T-helper 1 cell treated with Interleukin-12 subunit alpha and Interleukin-12 subunit beta and Interleukin-4 antibody, amounts not matched to agents 30 μg/mL and 1 μg/mL, for 36 hours (primary cell): ENCODE measurements at regions not wholly inside any gene's neighbourhood (a gene's known extent, or its start where the extent isn't known, plus 50 kb on each side); places are given as distances from the start of the nearest gene placed in this dataset.

Experiments
- H3K27ac Mint-ChIP-seq: one replicate; pipeline ENCODE4 v1.8.0; 2021; ENCODE audit warnings: mild to moderate bottlenecking, mixed read lengths
- H3K27me3 Mint-ChIP-seq: one replicate; pipeline ENCODE4 v1.8.0; 2021; ENCODE audit warnings: low read depth, mixed read lengths
- H3K36me3 Mint-ChIP-seq: one replicate; pipeline ENCODE4 v1.8.0; 2021; ENCODE audit warnings: low read depth, mixed read lengths
- H3K4me1 Mint-ChIP-seq: one replicate; pipeline ENCODE4 v1.8.0; 2021; ENCODE audit warnings: low read depth, mixed read lengths
- H3K4me3 Mint-ChIP-seq: one replicate; pipeline ENCODE4 v1.8.0; 2021; ENCODE audit warnings: mild to moderate bottlenecking, moderate library complexity, mixed read lengths
- H3K9me3 Mint-ChIP-seq: one replicate; pipeline ENCODE4 v1.8.0; 2021; ENCODE audit warnings: mixed read lengths

DNA sequence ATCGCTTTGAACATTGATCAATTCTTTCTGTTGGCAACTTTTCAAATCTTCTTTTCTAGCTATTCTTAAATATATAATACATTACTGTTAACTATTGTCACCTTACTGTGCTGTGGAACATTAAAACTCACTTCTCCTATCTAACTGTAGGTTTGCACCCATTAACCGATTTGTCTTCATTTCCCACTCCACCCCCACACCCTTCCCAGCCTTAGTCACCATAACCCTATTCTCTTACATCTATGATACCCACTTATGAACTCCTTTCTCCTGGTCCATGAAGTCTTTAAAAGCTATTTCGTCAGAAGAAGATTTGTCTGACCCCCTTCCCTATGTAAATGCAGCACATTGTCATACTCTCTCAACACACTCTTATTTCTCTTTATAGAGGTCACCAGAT, 993.4 kb upstream of the EEF2KMT start:
- Mint-ChIP-seq H3K27ac (no peak overlapping the region), H3K36me3 (no peaks in the 10 kb centered on the region)

DNA sequence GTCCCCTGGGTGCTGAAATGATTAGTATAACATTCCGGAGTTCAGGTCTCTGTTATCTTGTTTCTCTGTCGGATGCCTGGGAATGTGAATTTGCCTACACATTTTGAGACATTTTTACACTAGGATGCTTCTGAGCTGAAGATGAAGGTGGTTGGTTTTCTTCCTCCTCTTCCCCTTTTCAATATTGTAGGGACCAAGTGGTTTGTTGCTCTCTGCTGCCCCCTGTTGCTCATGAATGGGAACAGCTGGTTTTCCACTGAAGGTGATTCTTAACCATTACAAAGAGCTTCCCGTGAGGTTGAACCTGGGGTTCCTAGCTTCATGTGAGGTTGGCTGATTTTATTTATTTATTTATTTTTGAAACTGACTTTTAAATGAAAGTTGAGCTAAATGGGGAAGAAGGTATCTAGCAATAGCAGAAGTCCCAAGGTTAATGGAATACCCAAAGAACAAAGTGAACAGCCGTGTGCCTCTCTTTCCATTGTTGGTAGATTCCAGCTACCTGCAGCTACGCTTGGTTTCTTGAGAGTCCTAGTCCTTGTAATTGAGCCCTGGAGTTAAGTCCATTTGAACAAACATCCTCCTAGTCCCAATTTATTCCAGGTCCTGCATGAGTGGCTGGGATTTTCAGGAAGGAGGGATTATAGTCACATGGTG, 983.9 kb upstream of the EEF2KMT start:
- Mint-ChIP-seq H3K27ac (no peak overlapping the region), H3K9me3 (peaks cover 13% of the 10 kb centered on the region), H3K36me3 (no peaks in the 10 kb centered on the region), H3K27me3 (no peaks in the 10 kb centered on the region), H3K4me3 (no peak overlapping the region), H3K4me1 (no peaks in the 10 kb centered on the region)

More for the DNA sequence above, 993.4 kb upstream of the EEF2KMT start:
- no peaks in the 10 kb centered on the region for H3K4me1 Mint-ChIP-seq
- no peak overlapping the region for H3K4me3 Mint-ChIP-seq
- no peaks in the 10 kb centered on the region for H3K27me3 Mint-ChIP-seq
- peaks cover 41% of the 10 kb centered on the region for H3K9me3 Mint-ChIP-seq

DNA sequence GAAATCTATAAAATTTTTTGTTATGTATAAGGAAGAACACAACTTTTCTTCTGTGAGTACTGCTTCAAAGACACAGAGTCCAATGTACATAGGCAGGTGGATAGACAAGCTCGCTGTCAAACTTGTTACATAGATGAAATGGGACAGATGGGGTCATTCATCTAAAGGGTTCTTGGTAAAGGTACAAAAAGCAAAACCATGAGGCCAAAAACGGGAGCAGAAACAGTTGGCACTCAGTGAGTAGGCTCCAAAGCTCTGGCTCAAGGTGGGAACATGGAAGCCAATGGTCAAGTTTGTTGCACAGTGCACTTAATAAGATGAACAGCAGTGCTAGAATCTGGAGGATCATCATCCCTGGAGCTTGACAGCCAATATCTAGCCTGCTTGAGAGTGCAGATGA, 979.0 kb upstream of the EEF2KMT start:
- no peak overlapping the region for H3K27ac Mint-ChIP-seq
- H3K4me1 Mint-ChIP-seq = no peaks in the 10 kb centered on the region
- no peak overlapping the region for H3K4me3 Mint-ChIP-seq
- H3K9me3 Mint-ChIP-seq = peaks cover 9% of the 10 kb centered on the region
- no peaks in the 10 kb centered on the region for H3K27me3 Mint-ChIP-seq
- H3K36me3 Mint-ChIP-seq = no peaks in the 10 kb centered on the region

DNA sequence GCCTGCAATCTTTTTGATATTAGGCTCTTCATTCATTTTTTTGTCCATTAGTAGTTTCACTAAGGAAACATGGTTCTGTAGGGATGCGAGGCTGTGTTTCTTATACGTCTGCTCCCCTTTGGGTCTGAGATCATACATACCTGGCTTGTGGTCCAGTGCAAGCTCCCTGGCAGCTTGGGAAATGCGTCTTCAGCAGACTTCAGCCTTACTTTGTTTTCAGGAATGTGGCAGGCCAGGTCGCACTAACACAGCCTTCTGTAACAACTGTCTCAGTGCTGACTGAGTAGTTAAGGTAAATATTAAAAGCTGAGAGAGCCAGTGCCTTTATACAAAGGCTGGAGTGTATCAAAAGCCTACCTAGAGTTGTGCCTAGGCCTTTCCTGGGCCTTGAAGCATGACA, 970.5 kb upstream of the EEF2KMT start:
- Mint-ChIP-seq H3K4me1 (no peaks in the 10 kb centered on the region), H3K27ac (no peak overlapping the region), H3K9me3 (peaks cover 17% of the 10 kb centered on the region), H3K36me3 (no peaks in the 10 kb centered on the region), H3K4me3 (no peak overlapping the region), H3K27me3 (no peaks in the 10 kb centered on the region)

DNA sequence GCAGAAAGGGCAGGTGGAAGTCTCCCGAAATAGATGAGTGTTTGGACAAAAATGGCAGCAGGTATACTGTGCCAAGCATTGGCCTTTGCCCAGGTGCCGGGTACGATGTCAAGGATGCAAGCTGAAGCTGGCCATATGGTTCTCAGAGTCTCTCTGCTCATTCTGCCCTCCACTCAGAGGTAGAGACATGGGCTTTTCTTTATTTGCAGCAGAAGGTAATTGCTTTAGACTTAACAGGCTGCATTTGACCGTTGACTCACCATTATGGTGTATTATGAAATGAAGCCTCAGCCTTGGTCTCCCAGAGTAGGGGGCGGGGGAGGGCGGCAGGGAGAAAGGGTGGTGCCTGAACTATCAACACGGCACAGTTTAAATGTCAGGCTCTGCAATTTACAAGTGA, 969.1 kb upstream of the EEF2KMT start:
- no peaks in the 10 kb centered on the region for H3K27me3 Mint-ChIP-seq
- H3K27ac Mint-ChIP-seq = no peak overlapping the region
- peaks cover 14% of the 10 kb centered on the region for H3K9me3 Mint-ChIP-seq
- H3K36me3 Mint-ChIP-seq = no peaks in the 10 kb centered on the region
- H3K4me1 Mint-ChIP-seq = no peaks in the 10 kb centered on the region
- no peak overlapping the region for H3K4me3 Mint-ChIP-seq

DNA sequence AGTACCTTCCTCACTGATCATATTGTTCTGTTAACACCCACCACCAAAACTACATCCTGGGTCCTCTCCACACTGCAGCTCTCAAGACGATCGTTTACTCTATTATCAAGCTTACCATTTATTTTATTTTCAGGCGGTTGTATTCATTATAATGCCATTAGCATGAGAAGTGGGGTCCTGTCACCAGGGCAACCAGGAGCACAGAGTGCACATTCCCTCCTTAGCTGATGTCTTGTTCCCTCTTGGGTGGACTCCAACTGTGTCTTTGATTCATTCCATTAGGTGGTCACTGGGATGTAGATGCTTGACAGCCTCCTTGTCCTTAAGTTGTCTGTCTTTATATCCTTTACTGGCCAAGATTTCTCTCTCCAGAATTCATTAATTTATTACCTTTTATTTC, 965.9 kb upstream of the EEF2KMT start:
- Mint-ChIP-seq H3K27ac (no peak overlapping the region), H3K4me3 (no peak overlapping the region), H3K27me3 (no peaks in the 10 kb centered on the region), H3K4me1 (no peaks in the 10 kb centered on the region), H3K36me3 (no peaks in the 10 kb centered on the region), H3K9me3 (peaks cover 18% of the 10 kb centered on the region)

DNA sequence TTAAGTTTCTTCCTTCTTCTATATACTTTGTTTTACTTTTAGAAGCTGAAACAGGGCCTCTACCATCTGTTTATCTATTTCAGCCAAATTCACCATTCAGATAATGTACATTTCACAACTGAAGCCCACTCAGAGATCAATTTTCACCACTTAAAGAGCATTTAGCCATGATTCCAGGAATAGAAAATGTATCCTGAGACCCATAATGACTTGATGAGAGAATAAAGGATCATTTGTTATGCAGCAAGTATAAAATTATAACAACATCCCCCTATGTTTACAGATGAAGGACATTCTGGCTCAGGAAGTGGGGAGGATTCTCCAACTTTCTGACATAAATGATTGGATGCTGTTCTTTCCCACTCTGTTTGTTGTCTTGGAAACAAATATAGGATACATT, 962.1 kb upstream of the EEF2KMT start:
- no peaks in the 10 kb centered on the region for H3K27me3 Mint-ChIP-seq
- H3K27ac Mint-ChIP-seq = no peak overlapping the region
- no peaks in the 10 kb centered on the region for H3K36me3 Mint-ChIP-seq
- H3K9me3 Mint-ChIP-seq = peaks cover 9% of the 10 kb centered on the region
- H3K4me3 Mint-ChIP-seq = no peak overlapping the region
- no peaks in the 10 kb centered on the region for H3K4me1 Mint-ChIP-seq

DNA sequence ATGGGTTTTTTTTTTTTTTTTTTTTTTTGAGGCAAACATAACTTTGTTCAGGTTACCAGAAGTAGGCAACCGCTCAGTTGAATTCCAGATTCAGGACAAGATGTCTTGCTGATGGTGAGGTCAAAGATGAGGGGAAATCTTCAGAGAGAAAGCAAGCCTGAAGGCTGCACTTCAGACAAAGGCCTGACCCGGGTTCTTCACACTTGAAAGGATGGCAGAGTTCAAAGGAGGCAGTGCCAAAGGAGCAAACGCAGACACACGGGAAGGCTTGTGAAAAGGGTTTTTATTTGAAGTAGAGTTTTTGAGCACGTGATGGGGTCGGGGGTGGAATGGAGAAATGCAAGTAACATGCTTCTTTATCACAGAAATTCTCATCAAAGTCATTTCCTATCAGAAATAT, 960.2 kb upstream of the EEF2KMT start:
- Mint-ChIP-seq H3K9me3 (peaks cover 15% of the 10 kb centered on the region), H3K36me3 (no peaks in the 10 kb centered on the region), H3K27me3 (no peaks in the 10 kb centered on the region), H3K27ac (no peak overlapping the region), H3K4me1 (no peaks in the 10 kb centered on the region), H3K4me3 (no peak overlapping the region)

DNA sequence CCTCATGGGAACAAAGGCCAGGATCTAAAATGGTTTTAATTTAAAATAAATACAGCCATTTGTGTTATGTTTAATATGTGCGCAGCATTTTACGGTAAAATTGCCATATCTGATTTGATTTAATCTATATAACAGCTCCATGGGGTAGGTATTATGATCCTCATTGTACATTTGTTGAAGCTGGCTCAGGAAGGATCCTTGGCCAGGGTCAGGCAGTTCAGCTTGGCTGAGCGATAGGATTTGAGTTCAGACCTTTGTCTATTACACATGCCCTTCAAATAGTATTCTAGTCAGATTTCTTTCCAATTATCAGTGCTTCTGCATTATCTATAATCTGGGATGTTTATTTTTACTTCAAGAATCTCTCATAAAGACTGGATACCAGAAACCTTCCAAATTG, 950.4 kb upstream of the EEF2KMT start:
- Mint-ChIP-seq H3K4me3 (no peak overlapping the region), H3K27me3 (no peaks in the 10 kb centered on the region), H3K9me3 (peaks cover 29% of the 10 kb centered on the region), H3K27ac (no peak overlapping the region), H3K36me3 (no peaks in the 10 kb centered on the region), H3K4me1 (no peaks in the 10 kb centered on the region)

DNA sequence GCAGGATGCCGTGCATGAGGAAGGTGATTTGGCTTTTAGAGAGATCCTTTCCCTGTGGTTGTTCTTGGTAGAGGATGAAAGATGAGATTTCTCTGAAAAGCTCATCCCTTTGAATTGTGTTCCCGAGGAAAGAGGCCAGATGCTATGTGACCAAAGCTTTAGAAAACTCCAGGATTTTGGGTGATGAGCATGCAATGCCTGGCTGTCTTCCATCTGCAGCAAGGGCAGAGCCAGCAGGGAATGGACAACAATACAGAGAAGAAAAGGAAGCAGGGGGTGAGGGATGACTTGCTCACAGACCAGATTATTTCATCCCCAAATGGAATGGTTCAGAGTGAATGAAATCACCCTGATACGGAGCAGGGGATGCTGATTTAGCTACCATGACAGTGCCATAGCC, 949.7 kb upstream of the EEF2KMT start:
- Mint-ChIP-seq H3K4me1 (no peaks in the 10 kb centered on the region), H3K27ac (no peak overlapping the region), H3K9me3 (peaks cover 32% of the 10 kb centered on the region)

DNA sequence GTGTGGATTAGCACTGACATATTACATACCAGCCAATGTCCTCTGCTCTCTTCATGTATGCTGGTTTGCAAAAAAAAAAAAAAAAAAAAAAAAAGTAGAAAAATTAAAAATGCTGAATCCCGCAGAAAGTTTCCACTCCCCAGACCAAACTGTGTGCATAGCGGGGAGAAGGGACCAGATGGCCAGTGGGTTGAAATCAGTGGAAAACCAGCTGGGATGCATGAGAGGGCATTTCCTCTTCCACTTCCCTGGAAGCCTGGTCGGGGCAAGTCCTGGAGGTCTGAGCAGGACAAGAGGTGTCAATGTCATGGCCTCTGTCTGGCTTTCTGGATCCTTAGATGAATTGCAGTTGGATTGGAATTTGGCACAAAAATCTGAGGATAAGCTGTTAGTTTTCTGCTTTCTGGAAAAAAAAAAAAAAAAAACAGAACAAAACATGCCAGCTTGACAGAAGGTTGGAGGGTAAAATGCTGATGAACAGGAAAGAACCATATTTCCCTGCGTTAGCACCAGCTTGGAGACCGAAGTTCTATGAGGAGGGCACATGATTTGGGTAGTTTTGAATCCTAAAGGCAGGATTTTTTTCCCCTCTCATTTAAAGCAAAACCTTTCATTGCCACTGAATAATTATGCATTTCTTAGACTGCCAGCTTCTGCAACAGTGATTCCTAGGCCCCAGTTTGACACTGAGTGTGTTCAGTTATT, 941.5 kb upstream of the EEF2KMT start:
- no peak overlapping the region for H3K27ac Mint-ChIP-seq
- no peaks in the 10 kb centered on the region for H3K4me1 Mint-ChIP-seq
- peaks cover 21% of the 10 kb centered on the region for H3K9me3 Mint-ChIP-seq
- no peaks in the 10 kb centered on the region for H3K36me3 Mint-ChIP-seq
- no peaks in the 10 kb centered on the region for H3K27me3 Mint-ChIP-seq
- H3K4me3 Mint-ChIP-seq = no peak overlapping the region

More for the DNA sequence above, 949.7 kb upstream of the EEF2KMT start:
- Mint-ChIP-seq H3K27me3 (no peaks in the 10 kb centered on the region), H3K36me3 (no peaks in the 10 kb centered on the region), H3K4me3 (no peak overlapping the region)

DNA sequence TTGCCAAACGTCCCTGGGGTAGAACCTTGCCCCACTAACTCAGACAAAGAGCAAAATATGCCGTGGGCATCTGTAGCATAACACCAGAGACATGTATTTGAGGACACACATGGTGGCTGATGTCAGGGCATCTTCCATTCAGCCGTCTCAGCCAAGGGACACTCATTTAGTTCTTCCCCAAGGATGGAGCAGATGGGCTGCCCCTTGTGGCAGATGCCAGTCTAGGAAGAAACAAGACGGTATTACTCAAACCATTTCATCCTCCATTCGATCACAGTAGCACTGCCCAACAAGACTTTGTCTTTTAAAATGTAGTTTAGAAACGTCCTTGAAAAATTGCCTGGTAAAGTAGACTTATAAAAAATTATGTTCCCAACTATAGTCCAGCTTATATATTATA, 937.6 kb upstream of the EEF2KMT start:
- H3K27me3 Mint-ChIP-seq = no peaks in the 10 kb centered on the region
- no peak overlapping the region for H3K4me3 Mint-ChIP-seq
- H3K9me3 Mint-ChIP-seq = peaks cover 23% of the 10 kb centered on the region
- H3K4me1 Mint-ChIP-seq = no peaks in the 10 kb centered on the region
- H3K27ac Mint-ChIP-seq = no peak overlapping the region
- H3K36me3 Mint-ChIP-seq = no peaks in the 10 kb centered on the region

DNA sequence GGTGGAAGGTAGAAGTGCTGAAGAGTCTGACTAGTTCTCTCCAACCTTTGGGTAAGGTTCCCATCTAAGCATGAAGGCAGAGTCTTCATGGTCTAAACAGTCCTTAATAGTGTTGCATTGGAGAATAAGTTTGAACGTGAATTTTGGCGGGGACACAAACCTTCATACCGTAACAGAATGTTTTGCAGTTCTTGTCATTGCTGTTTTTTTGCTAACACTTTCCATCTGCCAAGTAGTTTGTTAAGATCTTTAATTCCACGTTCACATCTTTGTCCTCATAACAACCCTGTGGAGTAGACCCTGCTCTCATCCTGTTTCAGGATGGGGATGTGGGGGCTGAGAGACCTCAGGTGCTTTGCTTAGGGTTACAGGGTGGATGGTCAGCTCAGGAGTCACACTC, 936.9 kb upstream of the EEF2KMT start:
- peaks cover 23% of the 10 kb centered on the region for H3K9me3 Mint-ChIP-seq
- no peaks in the 10 kb centered on the region for H3K4me1 Mint-ChIP-seq
- H3K27ac Mint-ChIP-seq = no peak overlapping the region
- no peaks in the 10 kb centered on the region for H3K36me3 Mint-ChIP-seq
- H3K4me3 Mint-ChIP-seq = no peak overlapping the region
- no peaks in the 10 kb centered on the region for H3K27me3 Mint-ChIP-seq

DNA sequence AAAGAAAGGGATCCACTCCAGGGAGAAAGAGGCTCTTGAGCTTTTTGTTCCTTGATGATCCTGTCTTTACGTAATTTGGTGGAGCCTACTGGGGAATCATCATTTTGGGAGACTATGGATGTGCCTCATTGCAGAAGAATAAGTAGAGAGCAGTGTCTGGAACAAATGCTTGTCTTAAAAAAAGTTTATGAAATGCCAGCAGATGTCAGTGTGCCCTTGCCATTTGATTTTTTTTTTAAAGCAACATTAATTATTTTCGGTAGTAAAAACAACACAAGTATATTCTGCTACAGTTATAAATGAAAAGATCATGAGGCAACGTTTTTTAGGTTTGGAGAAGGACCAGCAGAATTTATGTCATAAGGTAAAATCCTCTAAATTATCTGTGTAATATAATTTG, 934.8 kb upstream of the EEF2KMT start:
- H3K4me3 Mint-ChIP-seq = no peak overlapping the region
- no peak overlapping the region for H3K27ac Mint-ChIP-seq
- H3K27me3 Mint-ChIP-seq = no peaks in the 10 kb centered on the region
- no peaks in the 10 kb centered on the region for H3K4me1 Mint-ChIP-seq
- H3K9me3 Mint-ChIP-seq = peaks cover 29% of the 10 kb centered on the region
- H3K36me3 Mint-ChIP-seq = no peaks in the 10 kb centered on the region

DNA sequence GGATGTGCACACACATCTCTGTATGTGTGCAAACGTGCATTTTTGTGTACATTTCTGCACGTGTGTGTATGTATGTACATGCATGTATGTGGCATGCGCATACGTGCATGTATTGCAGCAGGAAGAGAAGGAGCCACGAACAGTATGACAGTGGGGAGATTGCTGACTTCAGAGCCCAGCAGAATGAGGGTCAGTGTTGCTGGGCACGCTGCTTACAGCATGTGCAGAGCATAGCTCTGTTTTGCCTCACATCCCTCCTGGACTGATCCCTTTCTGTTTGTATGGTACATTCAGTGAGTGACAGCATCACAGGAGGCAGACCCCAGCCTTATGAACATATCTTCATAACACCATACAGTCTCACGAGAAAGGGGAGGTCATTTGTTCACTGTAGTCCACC, 934.0 kb upstream of the EEF2KMT start:
- no peak overlapping the region for H3K27ac Mint-ChIP-seq
- H3K27me3 Mint-ChIP-seq = no peaks in the 10 kb centered on the region
- H3K4me1 Mint-ChIP-seq = no peaks in the 10 kb centered on the region
- H3K4me3 Mint-ChIP-seq = no peak overlapping the region
- no peaks in the 10 kb centered on the region for H3K36me3 Mint-ChIP-seq
- H3K9me3 Mint-ChIP-seq = peaks cover 25% of the 10 kb centered on the region
